GM20000 (cell line): ENCODE measurements at regions not wholly inside any gene's neighbourhood (a gene's known extent, or its start where the extent isn't known, plus 50 kb on each side); places are given as distances from the start of the nearest gene placed in this dataset.
A peak's percentile ranks its signal among the peaks of the same experiment; 100 is the strongest.

ENCODE experiments used
- DNase-seq: peaks from one replicate; pipeline ENCODE4 v3.0.0; 2012; ENCODE audit warnings: low spot score
- TF ChIP-seq, protein P1 (sequence below): IDR thresholded peaks from 2 replicates; pipeline ENCODE4 v1.5.1; 2012; ENCODE audit warnings: mild to moderate bottlenecking, control low read depth; ENCODE audit errors: extremely low read depth, missing control alignments

DNA sequence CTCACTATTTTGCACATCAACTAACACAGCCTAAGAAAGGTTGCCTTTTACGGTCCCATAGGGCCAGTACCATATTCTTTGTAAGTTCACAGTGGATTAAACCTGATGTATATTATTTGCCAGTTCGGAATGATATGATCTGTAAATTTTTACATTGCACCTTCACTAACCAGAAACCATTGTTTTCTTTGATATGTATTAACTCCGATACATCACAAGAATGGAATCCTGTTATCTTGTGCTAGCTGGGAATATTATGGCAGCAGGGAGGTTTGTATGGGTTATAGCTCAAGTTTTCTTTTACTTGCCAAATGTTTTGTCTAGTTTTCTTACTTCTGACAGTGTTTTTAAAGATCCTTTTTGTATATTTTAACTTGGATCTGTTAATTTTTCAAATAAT, 51.4 kb upstream of the S1PR1 start:
- TF ChIP-seq, protein P1, sequence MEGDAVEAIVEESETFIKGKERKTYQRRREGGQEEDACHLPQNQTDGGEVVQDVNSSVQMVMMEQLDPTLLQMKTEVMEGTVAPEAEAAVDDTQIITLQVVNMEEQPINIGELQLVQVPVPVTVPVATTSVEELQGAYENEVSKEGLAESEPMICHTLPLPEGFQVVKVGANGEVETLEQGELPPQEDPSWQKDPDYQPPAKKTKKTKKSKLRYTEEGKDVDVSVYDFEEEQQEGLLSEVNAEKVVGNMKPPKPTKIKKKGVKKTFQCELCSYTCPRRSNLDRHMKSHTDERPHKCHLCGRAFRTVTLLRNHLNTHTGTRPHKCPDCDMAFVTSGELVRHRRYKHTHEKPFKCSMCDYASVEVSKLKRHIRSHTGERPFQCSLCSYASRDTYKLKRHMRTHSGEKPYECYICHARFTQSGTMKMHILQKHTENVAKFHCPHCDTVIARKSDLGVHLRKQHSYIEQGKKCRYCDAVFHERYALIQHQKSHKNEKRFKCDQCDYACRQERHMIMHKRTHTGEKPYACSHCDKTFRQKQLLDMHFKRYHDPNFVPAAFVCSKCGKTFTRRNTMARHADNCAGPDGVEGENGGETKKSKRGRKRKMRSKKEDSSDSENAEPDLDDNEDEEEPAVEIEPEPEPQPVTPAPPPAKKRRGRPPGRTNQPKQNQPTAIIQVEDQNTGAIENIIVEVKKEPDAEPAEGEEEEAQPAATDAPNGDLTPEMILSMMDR, result no peak
- DNase-seq, result no peak

DNA sequence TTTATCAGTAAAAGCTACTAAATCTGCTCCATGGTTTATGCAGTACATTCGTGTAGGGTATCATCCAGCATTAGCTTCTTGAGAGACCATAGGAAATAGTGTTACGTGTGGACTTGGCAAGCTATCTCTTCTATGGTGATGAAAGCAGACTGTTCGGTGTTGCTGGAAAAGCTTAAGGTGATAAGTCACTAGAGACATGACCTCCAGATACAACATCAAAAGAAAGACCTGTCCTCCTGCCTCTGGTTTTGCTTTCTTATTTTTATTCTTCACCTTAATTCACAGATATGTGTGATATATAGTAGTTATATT, 53.5 kb upstream of the S1PR1 start:
- no peak for DNase-seq

DNA sequence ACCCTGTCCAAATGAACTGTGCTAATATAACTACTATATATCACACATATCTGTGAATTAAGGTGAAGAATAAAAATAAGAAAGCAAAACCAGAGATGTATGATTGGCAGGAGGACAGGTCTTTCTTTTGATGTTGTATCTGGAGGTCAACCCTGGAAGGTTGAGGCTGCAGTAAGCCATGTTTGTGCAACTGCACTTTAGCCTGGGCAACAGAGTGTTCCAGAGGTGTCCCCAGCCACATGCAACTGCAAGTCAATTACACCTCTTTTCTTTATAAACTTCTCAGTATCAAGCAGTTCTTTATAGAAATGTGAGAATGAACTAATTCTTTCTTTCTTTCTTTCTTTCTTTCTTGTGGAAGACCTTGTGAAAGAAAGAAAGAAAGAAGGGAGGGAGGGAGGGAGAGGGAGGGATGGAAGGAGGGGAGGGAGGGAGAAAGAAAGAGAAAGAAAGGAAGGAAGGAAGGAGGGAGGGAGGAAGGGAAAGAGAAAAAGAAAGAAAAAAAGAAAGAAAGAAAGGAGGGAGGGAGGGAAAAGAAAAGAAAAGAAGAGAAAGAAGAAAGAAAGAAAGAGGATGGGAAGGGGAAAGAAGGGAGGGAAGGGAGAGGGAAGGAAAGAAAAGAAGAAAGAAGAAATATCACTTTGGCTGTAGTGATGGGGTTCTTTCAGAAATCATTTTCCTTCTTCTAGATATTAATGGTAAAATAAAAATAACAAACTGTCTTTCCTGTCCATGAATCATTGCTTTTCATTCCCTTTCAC, 54.0 kb upstream of the S1PR1 start:
- TF ChIP-seq, protein P1, result no peak
- DNase-seq, result no peak

More for the DNA sequence above, 53.5 kb upstream of the S1PR1 start:
- TF ChIP-seq, protein P1, result no peak

DNA sequence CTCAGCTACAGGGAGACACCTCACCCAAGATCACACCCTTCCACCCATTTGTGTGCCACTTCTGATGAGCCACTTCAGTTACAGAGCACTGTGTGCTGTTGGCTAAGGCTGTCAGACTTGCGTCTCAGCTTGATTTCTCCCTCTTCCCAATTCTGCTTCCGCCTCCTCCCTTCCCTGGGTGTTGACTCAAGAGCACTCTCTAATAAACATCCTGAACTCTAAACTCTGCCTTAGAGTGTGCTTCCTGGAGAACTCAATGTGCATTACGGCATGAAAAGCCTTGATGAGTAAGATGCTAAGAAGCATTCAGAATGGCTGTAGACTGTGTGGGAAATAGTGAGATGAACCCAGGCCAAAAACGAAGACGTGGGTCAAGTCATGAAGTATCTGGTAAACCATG, 54.9 kb upstream of the S1PR1 start:
- TF ChIP-seq, protein P1, result no peak
- no peak for DNase-seq

DNA sequence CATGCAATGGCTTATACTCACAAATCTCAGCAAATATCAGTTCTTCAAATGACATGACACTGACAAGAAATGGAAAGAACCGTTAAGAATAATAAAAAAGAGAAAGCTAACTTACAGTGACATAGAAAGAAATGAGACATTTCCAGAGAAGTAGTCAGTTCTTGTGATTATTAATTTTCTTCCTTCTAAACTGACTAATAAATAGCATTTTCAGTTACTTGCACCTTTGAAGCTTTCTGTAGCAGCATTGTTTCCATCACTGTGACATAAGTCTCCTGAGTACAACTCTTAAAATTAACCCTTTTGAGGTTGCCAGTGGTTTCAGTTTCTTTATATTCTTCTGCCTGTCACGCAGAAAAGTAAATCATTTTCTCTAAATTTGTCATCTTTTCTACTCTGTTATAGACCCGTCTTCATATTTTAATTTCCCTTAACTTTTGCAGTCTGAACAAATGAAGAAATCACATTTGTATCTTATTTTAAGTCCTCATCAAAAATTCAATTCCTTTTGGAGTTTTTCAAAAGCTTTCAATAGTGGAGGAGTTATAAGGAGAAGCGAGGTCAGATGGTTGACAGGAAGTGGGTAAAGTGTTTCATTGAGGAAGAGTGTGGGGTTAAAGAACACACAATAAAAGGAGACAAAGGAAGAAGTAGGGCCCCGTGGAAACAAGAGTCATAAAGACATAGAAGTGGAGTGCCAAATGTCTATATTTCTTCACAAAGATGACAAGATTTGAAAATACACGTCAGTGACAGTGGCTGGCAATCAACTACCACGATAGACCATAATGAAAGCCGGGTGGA, 57.9 kb upstream of the S1PR1 start:
- TF ChIP-seq, protein P1, result no peak
- peak; percentile 64 for DNase-seq

DNA sequence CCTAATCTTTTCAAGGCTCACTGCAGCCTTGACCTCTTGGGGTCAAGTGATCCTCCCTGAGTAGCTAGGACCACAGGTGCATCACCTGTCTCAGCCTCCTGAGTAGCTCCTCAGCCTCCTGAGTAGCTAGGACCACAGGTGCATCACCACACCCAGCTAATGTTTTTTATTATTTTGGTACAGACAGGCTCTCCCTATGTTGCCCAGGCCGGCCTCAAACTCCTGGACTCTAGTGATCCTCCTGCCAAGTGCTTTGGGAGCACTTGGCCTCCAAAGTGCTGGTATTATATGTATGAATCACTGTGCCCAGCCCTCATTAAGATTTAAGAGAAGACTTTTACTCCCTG, 58.5 kb upstream of the S1PR1 start:
- TF ChIP-seq, protein P1, result no peak
- no peak for DNase-seq

DNA sequence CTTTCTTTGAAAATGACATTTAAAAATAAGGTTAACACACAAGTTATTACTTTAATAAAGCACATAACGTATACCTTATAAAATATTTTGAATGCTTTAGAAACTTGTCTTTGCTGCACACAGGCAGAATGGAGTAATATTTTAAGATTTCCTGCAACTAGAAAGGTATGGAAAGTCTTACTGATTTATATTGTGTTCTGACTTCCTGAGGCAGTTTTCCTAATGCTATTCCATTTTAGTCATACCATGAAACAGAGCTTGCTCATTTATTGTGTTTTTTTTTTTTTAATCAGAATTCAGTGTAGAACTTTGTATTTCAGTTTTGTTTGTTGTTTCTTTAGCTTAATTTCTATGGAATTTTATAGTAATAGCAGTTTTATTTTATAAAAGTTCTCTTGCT, 60.9 kb upstream of the S1PR1 start:
- TF ChIP-seq, protein P1, result no peak
- no peak for DNase-seq
